MM.1S (cell line): ENCODE measurements at regions not wholly inside any gene's neighbourhood (a gene's known extent, or its start where the extent isn't known, plus 50 kb on each side); places are given as distances from the start of the nearest gene placed in this dataset.

Experiments used
- CTCF ChIP-seq: fragments of 300-600 bp; sonication (generic); IDR thresholded peaks from 2 replicates; pipeline ENCODE4 v1.5.1; 2016; ENCODE audit warnings: antibody characterized with exemption, low read length, mixed read lengths
- EZH2 ChIP-seq: fragments of 300-600 bp; sonication (generic); optimal IDR thresholded peaks from 2 replicates; pipeline ENCODE3; 2017; ENCODE audit warnings: low read depth, mild to moderate bottlenecking, antibody characterized with exemption, low read length, mixed read lengths
- EZH2phosphoT487 ChIP-seq: fragments of 300-600 bp; sonication (generic); IDR thresholded peaks from 2 replicates; pipeline ENCODE4 v1.6.1; 2018; ENCODE audit warnings: antibody characterized with exemption, low read length

- TF ChIP-seq CTCF, result no peak
- no peak for TF ChIP-seq EZH2
- no peak for TF ChIP-seq EZH2phosphoT487
Observed at GRCh38 chr13:82912564-82912963, 969.7 kb downstream of the SLITRK1 start.
